MM.1S (cell line): ENCODE measurements at regions not wholly inside any gene's neighbourhood (a gene's known extent, or its start where the extent isn't known, plus 50 kb on each side); places are given as distances from the start of the nearest gene placed in this dataset.

ENCODE experiments used
- CTCF ChIP-seq: fragments of 300-600 bp; sonication (generic); IDR thresholded peaks from 2 replicates; pipeline ENCODE4 v1.5.1; 2016; ENCODE audit warnings: antibody characterized with exemption, low read length, mixed read lengths
- EZH2 ChIP-seq: fragments of 300-600 bp; sonication (generic); optimal IDR thresholded peaks from 2 replicates; pipeline ENCODE3; 2017; ENCODE audit warnings: low read depth, mild to moderate bottlenecking, antibody characterized with exemption, low read length, mixed read lengths
- EZH2phosphoT487 ChIP-seq: fragments of 300-600 bp; sonication (generic); IDR thresholded peaks from 2 replicates; pipeline ENCODE4 v1.6.1; 2018; ENCODE audit warnings: antibody characterized with exemption, low read length

GRCh38 chr3:15940641-15941040 is 142.9 kb upstream of the ANKRD28 start:
- no peak for TF ChIP-seq CTCF
- TF ChIP-seq EZH2 = no peak
- no peak for TF ChIP-seq EZH2phosphoT487
